Hematopoietic multipotent progenitor cell treated with erythropoietin and hydrocortisone succinate and interleukin-3 and kit ligand, for 6 days (in vitro differentiated cells): ENCODE measurements at regions not wholly inside any gene's neighbourhood (a gene's known extent, or its start where the extent isn't known, plus 50 kb on each side); places are given as distances from the start of the nearest gene placed in this dataset.

Experiments
- DNase-seq: peaks from one replicate; pipeline ENCODE4 v3.0.0-alpha.2; 2015

GRCh38 chr4:90007494-90008167, 113.0 kb downstream of the MMRN1 start:
- DNase-seq = no peak

- DNase-seq = no peak
Measured at GRCh38 chr4:90012918-90013317, 114.3 kb upstream of the CCSER1 start.

DNA sequence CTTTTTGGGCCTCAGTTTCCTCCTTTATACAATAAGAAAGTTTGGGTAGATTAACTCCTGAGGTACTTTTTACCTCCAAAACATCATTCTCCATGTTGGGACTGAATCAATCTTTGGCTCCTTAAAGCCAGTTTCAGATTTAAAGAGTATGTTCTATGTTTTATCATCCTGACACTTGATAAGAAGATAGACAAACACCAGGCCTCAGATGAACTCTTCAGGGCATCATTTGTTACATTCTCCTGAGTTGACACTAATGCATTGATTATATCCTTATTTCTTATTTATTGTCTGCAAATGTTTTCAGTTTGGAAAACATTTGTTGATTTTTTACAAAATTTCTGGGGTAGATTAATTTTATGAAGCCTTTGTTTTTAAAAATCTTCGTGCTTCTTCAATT, 102.7 kb upstream of the CCSER1 start:
- DNase-seq = no peak

DNA sequence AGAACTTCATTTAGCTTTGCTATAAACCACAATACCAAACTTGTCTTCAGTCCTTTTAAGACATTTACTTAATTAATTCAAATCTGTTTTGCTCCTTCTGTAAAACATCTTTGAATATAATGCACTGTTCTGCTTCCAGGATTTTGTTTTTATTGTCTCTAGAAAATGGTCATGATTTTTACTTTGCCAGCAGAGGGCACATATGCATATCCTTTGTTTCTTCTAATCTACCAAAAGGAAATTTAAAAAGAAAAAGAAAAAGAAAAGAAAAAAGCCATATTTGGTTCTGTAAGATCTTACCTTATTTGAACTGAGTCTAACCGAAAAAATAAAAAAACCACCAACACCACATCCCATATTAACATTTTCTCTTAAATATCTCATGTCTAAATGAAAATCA, 101.9 kb upstream of the CCSER1 start:
- DNase-seq = peak; percentile 29

DNA sequence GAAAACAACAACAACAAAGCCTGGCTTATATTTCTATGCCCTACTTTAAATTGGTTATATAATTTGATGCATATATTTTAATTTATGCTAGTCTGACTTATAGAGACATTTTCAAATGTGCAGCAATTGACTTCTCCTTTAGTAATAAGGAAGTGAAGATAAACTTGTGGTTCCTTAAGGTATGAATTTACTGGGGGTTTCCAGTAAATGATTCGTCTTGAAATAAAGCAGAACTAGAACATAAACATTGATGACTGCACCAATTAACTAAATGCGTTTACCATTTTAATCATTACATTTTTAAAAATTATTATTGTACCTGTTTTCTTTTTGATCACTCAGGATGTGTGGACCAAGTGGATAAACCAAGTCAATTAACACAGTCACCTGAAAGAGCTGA, 99.6 kb upstream of the CCSER1 start:
- DNase-seq = peak; percentile 45

DNA sequence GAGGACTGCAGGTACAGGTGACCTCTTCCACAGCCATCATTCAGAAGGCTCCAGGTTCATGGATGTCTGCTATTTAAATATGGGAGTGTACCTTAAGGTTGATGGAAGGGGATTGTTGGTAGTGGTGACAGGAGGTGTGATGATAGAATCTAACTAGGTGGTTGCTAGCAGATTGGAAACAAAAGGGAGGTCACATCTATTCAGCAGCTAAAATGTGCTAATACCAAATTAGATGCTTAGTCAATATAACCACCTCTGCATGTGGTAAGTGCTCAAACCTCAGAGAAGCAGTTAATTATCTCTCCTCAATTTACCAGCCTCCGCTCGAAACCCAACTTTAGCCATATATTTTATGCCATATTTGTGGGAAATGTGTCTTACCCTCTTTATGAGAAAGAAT, 98.7 kb upstream of the CCSER1 start:
- DNase-seq = no peak

DNA sequence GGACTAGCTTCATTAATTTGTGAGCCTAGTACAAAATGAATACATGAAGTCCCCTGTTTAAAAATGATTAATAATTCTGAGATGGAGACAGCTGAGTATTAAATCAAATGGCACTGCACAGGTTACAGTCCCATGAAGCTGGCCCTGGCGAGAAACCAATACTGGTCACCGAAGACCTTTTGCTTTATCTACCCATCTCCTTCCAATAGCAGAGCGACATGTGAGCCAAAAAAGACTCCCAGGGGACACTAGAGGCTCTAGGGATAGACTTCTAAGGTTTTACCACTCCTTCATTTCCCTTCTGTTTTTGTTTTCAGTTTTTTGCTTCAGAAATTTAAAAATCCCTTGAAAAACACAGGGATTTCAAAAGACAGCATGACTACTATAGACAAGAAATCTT, 97.0 kb upstream of the CCSER1 start:
- no peak for DNase-seq

DNA sequence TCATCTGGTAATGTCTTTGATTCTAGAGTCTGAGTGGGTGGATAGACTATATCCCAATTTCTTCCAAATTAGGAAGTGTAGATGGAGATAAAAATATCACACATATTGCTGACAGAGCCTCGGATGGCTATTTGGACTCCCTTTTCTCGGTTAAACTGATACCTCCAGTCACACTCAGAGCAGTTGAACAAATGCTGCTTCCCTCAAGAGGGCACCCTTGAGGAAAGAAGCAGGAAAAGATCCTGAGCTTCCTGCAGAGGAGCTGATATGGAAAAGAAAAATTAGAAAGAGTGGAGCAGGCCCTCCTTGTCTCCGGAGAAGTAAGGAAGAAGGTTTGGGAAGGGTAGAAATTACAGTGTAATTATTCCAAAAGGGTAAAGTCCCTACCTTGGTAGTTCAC, 96.2 kb upstream of the CCSER1 start:
- no peak for DNase-seq

- no peak for DNase-seq
Measured at GRCh38 chr4:90039122-90039521, 88.1 kb upstream of the CCSER1 start.

DNA sequence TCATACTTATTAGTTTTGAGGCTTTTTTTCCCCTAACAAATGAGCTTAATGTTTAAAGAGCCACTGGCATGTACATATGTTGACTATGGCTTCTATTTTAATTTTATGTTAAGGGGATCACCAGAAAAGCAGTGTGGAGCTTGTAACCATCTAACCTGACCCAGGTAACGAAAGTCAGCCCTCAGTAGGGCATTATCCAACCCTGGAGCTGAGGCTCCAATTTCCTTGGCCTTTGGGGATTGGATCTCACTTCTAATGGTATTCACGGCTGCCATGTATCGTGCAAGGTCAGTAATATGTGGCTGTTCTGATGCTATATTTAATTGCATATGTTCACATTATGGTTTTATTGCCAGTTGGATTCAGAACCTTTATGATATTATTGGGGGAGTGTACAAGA, 75.2 kb upstream of the CCSER1 start:
- no peak for DNase-seq

DNA sequence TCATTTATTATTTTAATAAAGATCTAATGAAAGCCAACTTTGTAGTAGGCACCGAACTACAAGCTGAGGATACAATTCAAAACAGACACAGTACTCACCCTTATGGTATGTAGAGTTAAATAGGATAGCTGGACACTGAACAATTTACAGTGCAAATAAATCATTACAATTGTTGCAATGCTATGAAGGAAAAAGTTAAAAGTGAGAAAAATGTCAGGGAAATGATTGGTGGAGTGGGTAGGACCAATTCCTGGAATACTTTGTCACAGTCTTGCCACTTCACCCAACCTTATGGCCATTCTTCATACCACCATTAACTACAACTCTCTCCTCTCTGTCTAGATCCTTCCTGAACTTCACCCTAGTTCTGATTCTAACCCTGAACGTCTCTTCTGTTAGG, 70.1 kb upstream of the CCSER1 start:
- no peak for DNase-seq

DNA sequence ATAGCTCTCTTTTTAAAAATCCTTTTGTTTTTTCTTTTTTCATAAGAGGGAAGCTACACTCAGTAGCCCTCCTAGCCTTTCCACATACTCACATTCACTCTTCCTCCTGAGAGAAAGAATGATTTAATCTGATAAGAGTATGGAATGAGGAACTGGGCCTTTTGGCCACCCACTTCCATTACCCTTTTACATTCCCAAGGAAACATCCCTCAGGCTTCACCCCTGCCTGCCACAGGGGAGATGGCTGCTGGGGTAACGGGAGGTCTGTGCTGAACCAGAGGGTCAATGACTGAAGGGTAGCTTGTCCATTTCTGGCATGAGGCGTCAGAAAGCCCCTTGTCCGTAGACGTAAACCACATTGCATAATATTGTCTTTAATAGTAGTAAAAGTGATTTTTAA, 67.2 kb upstream of the CCSER1 start:
- DNase-seq = no peak

GRCh38 chr4:90061881-90062280, 65.3 kb upstream of the CCSER1 start:
- DNase-seq = no peak

DNA sequence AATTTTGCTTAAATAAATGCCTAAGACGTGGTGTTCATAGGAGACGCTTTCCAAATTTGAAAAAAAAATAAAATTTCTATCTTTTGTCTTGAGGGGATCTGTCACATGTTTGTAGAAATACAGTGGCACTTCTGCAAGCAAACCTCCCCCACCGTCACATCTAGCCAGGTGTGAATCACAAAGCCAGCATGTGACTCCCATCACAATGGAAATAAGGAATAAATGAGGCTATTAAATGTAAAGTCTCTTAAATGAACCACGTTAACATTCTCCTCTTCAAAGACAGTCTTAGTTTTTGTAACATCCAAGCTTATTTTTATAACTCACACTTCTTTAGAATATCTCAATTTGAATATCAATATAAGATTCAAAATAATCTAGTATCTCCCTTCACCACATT, 63.0 kb upstream of the CCSER1 start:
- DNase-seq = no peak

- no peak for DNase-seq
Measured at GRCh38 chr4:90069151-90069550, 58.0 kb upstream of the CCSER1 start.

GRCh38 chr4:90071289-90072235, 55.6 kb upstream of the CCSER1 start:
- peak; percentile 38 for DNase-seq

GRCh38 chr4:90074322-90074886, 52.8 kb upstream of the CCSER1 start:
- no peak for DNase-seq
